HUES64 (cell line): ENCODE measurements at regions not wholly inside any gene's neighbourhood (a gene's known extent, or its start where the extent isn't known, plus 50 kb on each side); places are given as distances from the start of the nearest gene placed in this dataset.

ENCODE experiments used
- H3K27ac ChIP-seq: 2 replicates; pipeline ENCODE4 v1.7.0; 2013; ENCODE audit warnings: low read depth, low read length, inconsistent platforms
- H3K27me3 ChIP-seq: 2 replicates; pipeline ENCODE4 v1.6.1; 2013; ENCODE audit warnings: mild to moderate bottlenecking, low read length; ENCODE audit not compliant: insufficient read depth
- H3K36me3 ChIP-seq: 2 replicates; pipeline ENCODE4 v1.6.1; 2013; ENCODE audit warnings: mild to moderate bottlenecking, low read length; ENCODE audit not compliant: insufficient read depth
- H3K4me1 ChIP-seq: 2 replicates; pipeline ENCODE4 v1.6.1; 2013; ENCODE audit warnings: mild to moderate bottlenecking, low read length, moderate library complexity; ENCODE audit not compliant: insufficient read depth
- H3K4me3 ChIP-seq: 2 replicates; pipeline ENCODE4 v1.5.1; 2013; ENCODE audit warnings: mild to moderate bottlenecking, low read length, moderate library complexity
- H3K9ac ChIP-seq: 2 replicates; pipeline ENCODE4 v1.6.1; 2013; ENCODE audit warnings: mild to moderate bottlenecking, low read depth, low read length
- H3K9me3 ChIP-seq: 2 replicates; pipeline ENCODE4 v1.6.1; 2013; ENCODE audit warnings: low read depth, low read length; ENCODE audit not compliant: insufficient read depth
- WGBS: fragments of 150-250, 120-280 bp; methylation state at CpG from one replicate; pipeline ENCODE4 v1.1.7; 2013; ENCODE audit warnings: missing lambda C conversion rate; 5-methylcytosine and 5-hydroxymethylcytosine counted together

GRCh38 chrX:9164533-9165426 is 130.9 kb upstream of the FAM9B start:
- 87% methylated on average over 10 of the region's 11 CpGs for WGBS
- Histone ChIP-seq H3K27ac (no peak overlapping the region), H3K9me3 (peaks cover 4% of the 10 kb centered on the region; the same call in 1 of the 2 replicates), H3K4me3 (no peak overlapping the region), H3K9ac (no peak overlapping the region), H3K36me3 (no peaks in the 10 kb centered on the region), H3K27me3 (no peaks in the 10 kb centered on the region), H3K4me1 (no peaks in the 10 kb centered on the region; the same call in 1 of the 2 replicates)

GRCh38 chrX:9166584-9166944 is 132.6 kb upstream of the FAM9B start:
- WGBS: 89% methylated on average over 1 of the region's 1 CpG
- Histone ChIP-seq H3K27ac (no peak overlapping the region), H3K36me3 (no peaks in the 10 kb centered on the region), H3K9me3 (peaks cover 4% of the 10 kb centered on the region; the same call in 1 of the 2 replicates), H3K4me1 (no peaks in the 10 kb centered on the region; the same call in 1 of the 2 replicates), H3K4me3 (no peak overlapping the region), H3K9ac (no peak overlapping the region), H3K27me3 (no peaks in the 10 kb centered on the region)

- H3K27ac ChIP-seq: no peak overlapping the region
- H3K9me3 ChIP-seq: peaks cover 4% of the 10 kb centered on the region; the same call in 1 of the 2 replicates
- no peak overlapping the region for H3K4me3 ChIP-seq
- H3K36me3 ChIP-seq: no peaks in the 10 kb centered on the region
- H3K27me3 ChIP-seq: no peaks in the 10 kb centered on the region
- no peaks in the 10 kb centered on the region for H3K4me1 ChIP-seq
- 89% methylated on average over 7 of the region's 7 CpGs for WGBS
- H3K9ac ChIP-seq: no peak overlapping the region
These were observed 138.0 kb upstream of the FAM9B start for GRCh38 chrX:9171841-9172463.

GRCh38 chrX:9172464-9172850 is 138.5 kb upstream of the FAM9B start:
- Histone ChIP-seq H3K9me3 (peaks cover 3% of the 10 kb centered on the region; the same call in 1 of the 2 replicates), H3K9ac (no peak overlapping the region), H3K27me3 (no peaks in the 10 kb centered on the region), H3K4me3 (no peak overlapping the region), H3K36me3 (no peaks in the 10 kb centered on the region), H3K27ac (no peak overlapping the region), H3K4me1 (no peaks in the 10 kb centered on the region)
- 92% methylated on average over 4 of the region's 6 CpGs for WGBS

GRCh38 chrX:9180623-9181022 is 146.7 kb upstream of the FAM9B start:
- 64% methylated on average over 3 of the region's 3 CpGs for WGBS
- Histone ChIP-seq H3K4me1 (no peaks in the 10 kb centered on the region), H3K9me3 (0 out of 2 replicates have a peak, but pooled peaks cover 2% of the 10 kb centered on the region)

GRCh38 chrX:9182041-9182440 is 148.1 kb upstream of the FAM9B start:
- Histone ChIP-seq H3K4me1 (no peaks in the 10 kb centered on the region), H3K27ac (no peak overlapping the region), H3K36me3 (no peaks in the 10 kb centered on the region), H3K9ac (no peak overlapping the region), H3K27me3 (no peaks in the 10 kb centered on the region), H3K9me3 (0 out of 2 replicates have a peak, but pooled peaks cover 2% of the 10 kb centered on the region), H3K4me3 (no peak overlapping the region)
- 93% methylated on average over 3 of the region's 3 CpGs for WGBS

More at GRCh38 chrX:9180623-9181022, 146.7 kb upstream of the FAM9B start:
- Histone ChIP-seq H3K36me3 (no peaks in the 10 kb centered on the region), H3K4me3 (no peak overlapping the region), H3K27ac (no peak overlapping the region), H3K27me3 (no peaks in the 10 kb centered on the region), H3K9ac (no peak overlapping the region)

GRCh38 chrX:9183481-9183880 is 149.6 kb upstream of the FAM9B start:
- H3K9me3 ChIP-seq: 0 out of 2 replicates have a peak, but pooled peaks cover 2% of the 10 kb centered on the region
- H3K36me3 ChIP-seq: no peaks in the 10 kb centered on the region
- WGBS: 90% methylated on average over 2 of the region's 2 CpGs

GRCh38 chrX:9184211-9184610 is 150.3 kb upstream of the FAM9B start:
- H3K4me3 ChIP-seq: no peak overlapping the region
- H3K4me1 ChIP-seq: peaks cover 3% of the 10 kb centered on the region; the same call in 1 of the 2 replicates
- no peaks in the 10 kb centered on the region for H3K27me3 ChIP-seq
- no peak overlapping the region for H3K27ac ChIP-seq
- WGBS: 95% methylated on average over 3 of the region's 4 CpGs
- no peaks in the 10 kb centered on the region for H3K9me3 ChIP-seq
- no peaks in the 10 kb centered on the region for H3K36me3 ChIP-seq
- no peak overlapping the region for H3K9ac ChIP-seq

More at GRCh38 chrX:9183481-9183880, 149.6 kb upstream of the FAM9B start:
- Histone ChIP-seq H3K9ac (no peak overlapping the region), H3K27me3 (no peaks in the 10 kb centered on the region), H3K4me3 (no peak overlapping the region), H3K4me1 (no peaks in the 10 kb centered on the region), H3K27ac (no peak overlapping the region)

GRCh38 chrX:9188117-9188516 is 154.2 kb upstream of the FAM9B start:
- H3K27ac ChIP-seq: no peak overlapping the region

GRCh38 chrX:9189286-9189685 is 155.4 kb upstream of the FAM9B start:
- H3K36me3 ChIP-seq: no peaks in the 10 kb centered on the region
- H3K9ac ChIP-seq: no peak overlapping the region
- peaks cover 15% of the 10 kb centered on the region for H3K4me1 ChIP-seq
- H3K27me3 ChIP-seq: no peaks in the 10 kb centered on the region
- no peak overlapping the region for H3K4me3 ChIP-seq
- H3K27ac ChIP-seq: no peak overlapping the region
- 52% methylated on average over 8 of the region's 9 CpGs for WGBS
- no peaks in the 10 kb centered on the region for H3K9me3 ChIP-seq

More at GRCh38 chrX:9188117-9188516, 154.2 kb upstream of the FAM9B start:
- no peaks in the 10 kb centered on the region for H3K27me3 ChIP-seq
- H3K4me1 ChIP-seq: peaks cover 15% of the 10 kb centered on the region
- no peaks in the 10 kb centered on the region for H3K9me3 ChIP-seq
- no peaks in the 10 kb centered on the region for H3K36me3 ChIP-seq
- WGBS: 82% methylated on average over 3 of the region's 3 CpGs
- H3K4me3 ChIP-seq: no peak overlapping the region
- H3K9ac ChIP-seq: no peak overlapping the region

GRCh38 chrX:9191392-9191791 is 157.5 kb upstream of the FAM9B start:
- 94% methylated on average over 5 of the region's 5 CpGs for WGBS
- Histone ChIP-seq H3K27ac (no peak overlapping the region), H3K4me1 (peaks cover 15% of the 10 kb centered on the region)

More at GRCh38 chrX:9191392-9191791, 157.5 kb upstream of the FAM9B start:
- H3K27me3 ChIP-seq: no peaks in the 10 kb centered on the region
- no peak overlapping the region for H3K9ac ChIP-seq
- H3K36me3 ChIP-seq: no peaks in the 10 kb centered on the region
- no peak overlapping the region for H3K4me3 ChIP-seq
- H3K9me3 ChIP-seq: no peaks in the 10 kb centered on the region
